GM12878 (cell line): ENCODE measurements at regions not wholly inside any gene's neighbourhood (a gene's known extent, or its start where the extent isn't known, plus 50 kb on each side); places are given as distances from the start of the nearest gene placed in this dataset.

Source experiments
- ATAC-seq: fragments of 200-7000 bp; cut with Tn5 transposase; 3 replicates; pipeline ENCODE4 v1.9.1; 2020; ENCODE audit warnings: mild to moderate bottlenecking, moderate library complexity
- BruUV-seq: library from RNA; stranded (reverse); fragments of 400-500 nt; replicated peaks from 2 replicates; lab custom pipeline; 2021; lab: Mats Ljungman, UMichigan
- CTCF ChIA-PET: fragments of 300-600 bp; sonication (Branson Sonifier 250); formaldehyde crosslinking; extraction: SDS; loops from one replicate; lab custom pipeline; 2021; ENCODE audit warnings: inconsistent platforms; lab: Yijun Ruan, JAX
- POLR2A ChIA-PET: fragments of 350-600 bp; formaldehyde crosslinking; extraction: SDS; loops from one replicate; lab custom pipeline; 2021; ENCODE audit warnings: inconsistent platforms; lab: Charles Lee
- RAD21 ChIA-PET: fragments of 300-600 bp; sonication (Branson Sonifier 250); formaldehyde crosslinking; loops from one replicate; lab custom pipeline; 2023; ENCODE audit warnings: antibody characterized with exemption; ENCODE audit not compliant: unreplicated experiment; lab: Charles Lee
- SMC1A ChIA-PET: fragments of 300-600 bp; sonication (Branson Sonifier 250); formaldehyde crosslinking; loops from one replicate; lab custom pipeline; 2023; ENCODE audit not compliant: unreplicated experiment, uncharacterized antibody; lab: Charles Lee
- DNase-seq: peaks from one replicate; pipeline ENCODE4 v3.0.0-alpha.2; 2011; ENCODE audit warnings: low read depth, low spot score
- FAIRE-seq: peaks from 3 replicates; lab custom pipeline; 2011; peaks lifted over from hg19 to GRCh38; lab: Jason Lieb, UNC
- H2AFZ ChIP-seq: 2 replicates; pipeline ENCODE4 v1.6.0; 2011; ENCODE audit warnings: low read depth, low read length, control low read depth; ENCODE audit not compliant: control insufficient read depth
- H3K27ac ChIP-seq: 2 replicates; pipeline ENCODE4 v1.5.1; 2011; ENCODE audit warnings: control low read depth; ENCODE audit not compliant: control insufficient read depth, insufficient read depth
- H3K27me3 ChIP-seq, 2 experiments: replicated peaks in 1 of 2; 2 replicates each; pipeline versions ENCODE4 v1.6.0 to v1.6.1; 2011; ENCODE audit warnings: low read length in 1 of 2; ENCODE audit not compliant: control insufficient read depth in 2 of 2, insufficient read depth in 2 of 2
- H3K36me3 ChIP-seq, 2 experiments: 2 replicates each; pipeline ENCODE4 v1.5.1; 2011; ENCODE audit warnings: low read length in 1 of 2; ENCODE audit not compliant: control insufficient read depth in 2 of 2, insufficient read depth in 2 of 2
- H3K4me1 ChIP-seq: 2 replicates; pipeline ENCODE4 v1.6.1; 2011; ENCODE audit warnings: mild to moderate bottlenecking, low read length, moderate library complexity, mixed read lengths; ENCODE audit not compliant: control insufficient read depth, insufficient read depth
- H3K4me2 ChIP-seq: 2 replicates; pipeline ENCODE4 v1.6.0; 2011; ENCODE audit warnings: control low read depth; ENCODE audit not compliant: control insufficient read depth, insufficient read depth
- H3K4me3 ChIP-seq: fragments of 200-600 bp; sonication (generic); 2 replicates; pipeline ENCODE4 v1.5.1; 2016
- H3K79me2 ChIP-seq: 2 replicates; pipeline ENCODE4 v1.6.0; 2011; ENCODE audit warnings: low read length; ENCODE audit not compliant: control insufficient read depth, insufficient read depth
- H3K9ac ChIP-seq: 2 replicates; pipeline ENCODE4 v1.8.0; 2011; ENCODE audit warnings: low read length, control low read depth, mixed read lengths; ENCODE audit not compliant: control insufficient read depth, insufficient read depth
- H3K9me3 ChIP-seq: replicated peaks from 3 replicates; pipeline ENCODE4 v1.5.1; 2011; ENCODE audit warnings: mild to moderate bottlenecking, low read length; ENCODE audit not compliant: control insufficient read depth, insufficient read depth
- H4K20me1 ChIP-seq: 2 replicates; pipeline ENCODE4 v1.6.0; 2011; ENCODE audit not compliant: control insufficient read depth, insufficient read depth
- ATF7 ChIP-seq: fragments of 450-650 bp; IDR thresholded peaks from 2 replicates; pipeline ENCODE4 v1.6.1; 2016; ENCODE audit warnings: low read depth, mild to moderate bottlenecking
- ETV6 ChIP-seq, 2 experiments: fragments of 450-650 bp in 1 of 2; IDR thresholded peaks in 1 of 2; conservative IDR thresholded peaks in 1 of 2; 2 replicates each; pipeline ENCODE4 v1.6.1; 2014; ENCODE audit warnings: antibody characterized with exemption in 1 of 2, borderline replicate concordance in 1 of 2, low read depth in 1 of 2, mild to moderate bottlenecking in 1 of 2, moderate library complexity in 1 of 2
- JUNB ChIP-seq: IDR thresholded peaks from 2 replicates; pipeline ENCODE4 v1.6.1; 2016; ENCODE audit warnings: antibody characterized with exemption, mild to moderate bottlenecking
- KLF5 ChIP-seq: fragments of 450-650 bp; IDR thresholded peaks from 2 replicates; pipeline ENCODE4 v1.6.1; 2014; ENCODE audit warnings: mild to moderate bottlenecking; ENCODE audit not compliant: partially characterized antibody
- MAX ChIP-seq: IDR thresholded peaks from 2 replicates; pipeline ENCODE4 v1.6.1; 2012; ENCODE audit warnings: low read depth, low read length, improper control_type of control experiment
- MYB ChIP-seq: fragments of 150-350 bp; IDR thresholded peaks from 2 replicates; pipeline ENCODE4 v1.6.1; 2014; ENCODE audit warnings: mild to moderate bottlenecking, low read depth, low read length, borderline replicate concordance
- NFYA ChIP-seq: IDR thresholded peaks from 2 replicates; pipeline ENCODE4 v1.6.1; 2011; ENCODE audit warnings: low read depth, mild to moderate bottlenecking, low read length, improper control_type of control experiment, borderline replicate concordance
- RCOR1 ChIP-seq: conservative IDR thresholded peaks from 2 replicates; pipeline ENCODE4 v1.6.1; 2012; ENCODE audit warnings: low read depth, low read length, improper control_type of control experiment
- RUNX3 ChIP-seq: IDR thresholded peaks from 2 replicates; pipeline ENCODE4 v1.6.1; 2012; ENCODE audit warnings: low read length, inconsistent platforms
- SRF ChIP-seq, 2 experiments: IDR thresholded peaks; 2 replicates each; pipeline ENCODE4 v1.6.1; 2011; ENCODE audit warnings: low read depth in 2 of 2, low read length in 2 of 2, mild to moderate bottlenecking in 1 of 2, moderate library complexity in 1 of 2
- STAT1 ChIP-seq: fragments of 450-650 bp; conservative IDR thresholded peaks from 2 replicates; pipeline ENCODE4 v1.6.1; 2014; ENCODE audit warnings: antibody characterized with exemption, mild to moderate bottlenecking
- YBX1 ChIP-seq: fragments of 450-650 bp; IDR thresholded peaks from 2 replicates; pipeline ENCODE4 v1.6.1; 2016; ENCODE audit warnings: antibody characterized with exemption
- ZNF274 ChIP-seq: IDR thresholded peaks from one replicate; pipeline ENCODE4 v1.8.0; 2011; ENCODE audit not compliant: insufficient read length, insufficient read depth
- WGBS: methylation state at CpG from one replicate; pipeline ENCODE4 v1.1.6; 2016; ENCODE audit warnings: low lambda C conversion rate; ENCODE audit not compliant: insufficient replicate concordance, insufficient coverage; ENCODE audit errors: missing lambda C conversion rate; 5-methylcytosine and 5-hydroxymethylcytosine counted together
- in situ Hi-C: fragments of 300-500 bp; cut with MboI; formaldehyde crosslinking; loops from 9 replicates; pipeline ENCODE4 v1.14.3; 2018; ENCODE audit warnings: mixed read lengths
- intact Hi-C: fragments of 100-400 bp; cut with micrococcal nuclease; formaldehyde crosslinking; loops from one replicate; pipeline ENCODE4 v1.14.2; 2022; ENCODE audit not compliant: unreplicated experiment
- TF ChIP-seq, protein P1 (sequence below): IDR thresholded peaks from 2 replicates; pipeline ENCODE4 v1.6.1; 2011; ENCODE audit warnings: low read depth, low read length, improper control_type of control experiment, borderline replicate concordance
- TF ChIP-seq, protein P2 (sequence below): IDR thresholded peaks from 2 replicates; pipeline ENCODE4 v1.6.1; 2012; ENCODE audit warnings: low read depth, low read length, improper control_type of control experiment

DNA sequence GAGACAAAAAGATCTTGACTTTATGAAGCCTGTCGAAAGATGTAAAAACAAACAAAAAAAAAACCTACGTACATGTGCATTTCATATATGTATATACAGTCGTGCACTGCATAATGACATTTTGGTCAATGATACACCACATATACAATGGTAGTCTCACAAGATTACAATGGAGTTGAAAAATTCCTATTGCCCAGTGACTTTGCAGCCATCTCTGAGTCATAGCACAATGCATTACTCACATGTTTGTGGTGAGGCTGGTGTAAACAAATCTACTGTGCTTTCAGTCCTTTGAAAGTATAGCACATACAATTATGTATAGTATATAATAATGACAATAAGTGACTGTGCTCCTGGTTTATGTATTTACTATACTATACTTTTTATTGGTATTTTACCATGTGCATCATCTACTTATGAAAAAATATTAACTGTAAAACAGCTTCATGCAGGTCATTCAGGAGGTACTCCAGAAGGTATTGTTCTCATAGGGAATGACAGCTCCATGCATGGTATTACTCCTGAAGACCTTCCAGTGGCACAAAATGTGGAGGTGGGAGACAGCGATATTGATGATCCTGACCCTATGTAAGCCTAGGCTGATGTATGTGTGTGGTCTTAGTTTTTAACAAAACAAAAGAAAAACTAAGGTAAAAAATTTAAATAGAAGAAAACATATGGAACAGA lies 73.7 kb upstream of the FST start:
- Histone ChIP-seq H2AFZ (no peak overlapping the region), H3K9ac (no peak overlapping the region), H4K20me1 (no peaks in the 10 kb centered on the region), H3K27ac (no peak overlapping the region), H3K9me3 (no peaks in the 10 kb centered on the region; the same call in 2 of the 3 replicates), H3K4me1 (no peaks in the 10 kb centered on the region), H3K36me3 (no peaks in the 10 kb centered on the region), H3K4me3 (no peak overlapping the region), H3K27me3 (no peaks in the 10 kb centered on the region), H3K79me2 (no peaks in the 10 kb centered on the region)
- ChIA-PET POLR2A (interaction anchor here (1.5 kb wide), 1 partner anchor 9 kb away, joined by 4 read pairs; no protein-coding TSS in a partner anchor), RAD21 (no interaction called here), CTCF (no interaction called here)
- WGBS = 42% methylated on average over 4 of the region's 4 CpGs
- ATAC-seq (peak; percentile 25; the same call in 2 of the 3 replicates), DNase-seq (no peak)
- in situ Hi-C loops (no loop called here), intact Hi-C loops (no loop called here)
- no TSS peak for BruUV-seq
- TF ChIP-seq JUNB (peak; percentile 29; the same call in 1 of the 2 replicates), ZNF274 (no peak), KLF5 (no peak), MYB (no peak), RUNX3 (0 out of 2 replicates have a peak, but pooled peaks have one; percentile 19)
- TF ChIP-seq, protein P1, sequence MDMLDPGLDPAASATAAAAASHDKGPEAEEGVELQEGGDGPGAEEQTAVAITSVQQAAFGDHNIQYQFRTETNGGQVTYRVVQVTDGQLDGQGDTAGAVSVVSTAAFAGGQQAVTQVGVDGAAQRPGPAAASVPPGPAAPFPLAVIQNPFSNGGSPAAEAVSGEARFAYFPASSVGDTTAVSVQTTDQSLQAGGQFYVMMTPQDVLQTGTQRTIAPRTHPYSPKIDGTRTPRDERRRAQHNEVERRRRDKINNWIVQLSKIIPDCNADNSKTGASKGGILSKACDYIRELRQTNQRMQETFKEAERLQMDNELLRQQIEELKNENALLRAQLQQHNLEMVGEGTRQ = no peak
- TF ChIP-seq, all 136 proteins: peak for 2
- H3K4me2 ChIP-seq = no peak overlapping the region
- SMC1A ChIA-PET = no interaction called here
- no peak for FAIRE-seq

GRCh38 chr5:53407373-53407772 lies 73.1 kb upstream of the FST start:
- intact Hi-C loops = no loop called here
- no TSS peak for BruUV-seq
- ChIA-PET SMC1A (no interaction called here), RAD21 (no interaction called here), POLR2A (interaction anchor here (1.5 kb wide), 1 partner anchor 10 kb away, joined by 4 read pairs; no protein-coding TSS in a partner anchor), CTCF (no interaction called here)
- Histone ChIP-seq H3K27me3 (no peaks in the 10 kb centered on the region), H3K36me3 (no peaks in the 10 kb centered on the region), H4K20me1 (no peaks in the 10 kb centered on the region), H3K27ac (no peak overlapping the region), H3K4me1 (no peaks in the 10 kb centered on the region), H3K79me2 (no peaks in the 10 kb centered on the region), H3K4me3 (no peak overlapping the region), H3K9me3 (no peaks in the 10 kb centered on the region; the same call in 2 of the 3 replicates), H3K4me2 (no peak overlapping the region), H2AFZ (no peak overlapping the region), H3K9ac (no peak overlapping the region)
- ATAC-seq (no peak), FAIRE-seq (no peak), DNase-seq (no peak)
- 36% methylated on average over 1 of the region's 1 CpG for WGBS
- in situ Hi-C loops = no loop called here
- TF ChIP-seq YBX1 = no peak
- TF ChIP-seq NFYA = no peak
- TF ChIP-seq, protein P2, sequence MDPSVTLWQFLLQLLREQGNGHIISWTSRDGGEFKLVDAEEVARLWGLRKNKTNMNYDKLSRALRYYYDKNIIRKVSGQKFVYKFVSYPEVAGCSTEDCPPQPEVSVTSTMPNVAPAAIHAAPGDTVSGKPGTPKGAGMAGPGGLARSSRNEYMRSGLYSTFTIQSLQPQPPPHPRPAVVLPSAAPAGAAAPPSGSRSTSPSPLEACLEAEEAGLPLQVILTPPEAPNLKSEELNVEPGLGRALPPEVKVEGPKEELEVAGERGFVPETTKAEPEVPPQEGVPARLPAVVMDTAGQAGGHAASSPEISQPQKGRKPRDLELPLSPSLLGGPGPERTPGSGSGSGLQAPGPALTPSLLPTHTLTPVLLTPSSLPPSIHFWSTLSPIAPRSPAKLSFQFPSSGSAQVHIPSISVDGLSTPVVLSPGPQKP = no peak
- no peak for TF ChIP-seq MYB
- TF ChIP-seq RCOR1 = no peak
- TF ChIP-seq MAX = no peak
- TF ChIP-seq STAT1 = no peak
- TF ChIP-seq SRF (IDR thresholded peaks at IDR 0.05; ENCODE audit: low read depth in 2 of 2, low read length in 2 of 2) = no peak
- no peak for TF ChIP-seq ETV6 (conservative IDR thresholded peaks at IDR 0.05 in 1 of 2, IDR thresholded peaks at IDR 0.05 in 1 of 2; ENCODE audit: borderline replicate concordance in 1 of 2, low read depth in 1 of 2)
- TF ChIP-seq JUNB = no peak
- TF ChIP-seq ATF7 = no peak
